ENCODE measurements at regions not wholly inside any gene's neighbourhood (a gene's known extent, or its start where the extent isn't known, plus 50 kb on each side); places are given as distances from the start of the nearest gene placed in this dataset.

DNA sequence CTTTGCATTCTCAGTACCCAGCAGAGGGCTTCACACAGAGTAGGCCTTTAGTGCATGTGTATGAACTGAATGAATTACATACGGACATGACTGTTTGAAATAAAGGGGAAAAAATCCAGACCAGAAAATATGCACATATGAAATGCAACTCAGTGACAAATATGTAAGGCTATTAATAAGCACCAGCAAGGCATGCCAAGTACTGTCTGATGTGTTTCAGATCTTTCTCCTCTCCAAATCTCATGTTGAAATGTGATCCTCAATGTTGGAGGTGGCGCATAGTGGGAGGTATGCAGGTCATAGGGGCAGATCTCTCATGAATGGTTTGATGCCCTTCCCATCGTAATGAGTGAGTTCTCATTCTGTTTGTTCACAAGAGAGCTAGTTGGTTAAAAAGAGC is 87.3 kb upstream of the TOMM7 start:
- no peak for DNase-seq

DNA sequence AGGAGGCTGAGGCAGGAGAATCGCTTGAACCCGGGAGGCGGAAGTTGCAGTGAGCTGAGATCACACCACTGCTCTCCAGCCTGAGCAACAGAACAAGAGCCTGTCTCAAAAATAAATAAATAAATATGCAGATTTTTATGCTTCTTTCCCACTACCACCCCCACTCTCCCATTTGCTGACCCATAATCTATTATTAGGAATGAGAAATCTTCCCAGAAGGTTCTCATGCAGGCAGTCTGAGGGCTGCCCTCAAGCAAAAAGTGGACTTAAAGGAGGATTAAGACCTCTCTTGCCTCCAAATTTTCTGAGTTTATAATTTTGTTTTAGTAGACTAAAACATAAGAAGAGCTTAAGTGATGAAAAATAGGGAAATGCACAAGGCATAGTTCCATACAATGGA is 85.2 kb upstream of the TOMM7 start:
- DNase-seq, result no peak

GRCh38 chr7:22900784-22901183 is 78.1 kb upstream of the TOMM7 start:
- DNase-seq, result no peak

DNA sequence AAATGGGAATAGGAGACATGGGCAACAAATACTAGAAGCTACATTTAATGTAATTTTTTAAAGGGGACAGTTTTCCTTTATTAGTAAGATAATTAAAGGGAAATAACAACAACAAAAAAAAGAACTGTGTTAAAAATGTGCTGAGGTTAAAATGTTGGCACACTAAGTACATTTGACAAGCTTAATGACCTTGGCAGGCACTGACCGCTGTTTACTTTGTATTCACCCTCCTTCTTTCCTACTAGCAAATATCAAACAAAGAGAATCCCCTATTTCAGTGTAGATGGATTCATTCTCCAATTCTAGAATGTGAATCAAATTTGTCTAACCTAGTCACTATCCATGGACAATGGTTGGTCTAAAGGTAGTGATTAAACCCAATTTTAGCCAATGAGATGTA is 77.5 kb upstream of the TOMM7 start:
- DNase-seq, result no peak

DNA sequence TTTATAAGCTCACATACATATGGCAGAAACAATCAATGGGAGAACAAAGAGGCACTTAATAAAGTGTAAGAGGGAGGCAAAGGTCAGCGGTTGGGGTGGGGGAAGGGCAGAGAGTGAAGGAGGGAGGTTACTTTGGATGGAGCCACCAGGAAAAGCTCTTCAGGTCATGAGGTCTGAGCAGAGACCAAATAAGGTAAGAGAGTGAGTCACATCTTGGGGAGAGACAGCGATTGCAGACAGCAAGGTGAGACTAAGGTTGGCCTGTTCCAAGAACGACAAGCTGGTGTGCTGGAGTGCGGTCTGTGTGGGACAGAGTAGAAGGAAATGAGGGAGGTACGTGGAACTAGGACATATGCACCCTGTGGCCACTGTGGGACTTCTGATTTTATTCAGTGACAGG is 74.3 kb upstream of the TOMM7 start:
- no peak for DNase-seq

- DNase-seq, result no peak
Measured at GRCh38 chr7:22895828-22896165, 73.1 kb upstream of the TOMM7 start.

- DNase-seq, result no peak
Measured at GRCh38 chr7:22895140-22895827, 72.6 kb upstream of the TOMM7 start.

GRCh38 chr7:22894546-22894945 is 71.9 kb upstream of the TOMM7 start:
- no peak for DNase-seq

GRCh38 chr7:22890773-22891172 is 68.1 kb upstream of the TOMM7 start:
- DNase-seq, result no peak

DNA sequence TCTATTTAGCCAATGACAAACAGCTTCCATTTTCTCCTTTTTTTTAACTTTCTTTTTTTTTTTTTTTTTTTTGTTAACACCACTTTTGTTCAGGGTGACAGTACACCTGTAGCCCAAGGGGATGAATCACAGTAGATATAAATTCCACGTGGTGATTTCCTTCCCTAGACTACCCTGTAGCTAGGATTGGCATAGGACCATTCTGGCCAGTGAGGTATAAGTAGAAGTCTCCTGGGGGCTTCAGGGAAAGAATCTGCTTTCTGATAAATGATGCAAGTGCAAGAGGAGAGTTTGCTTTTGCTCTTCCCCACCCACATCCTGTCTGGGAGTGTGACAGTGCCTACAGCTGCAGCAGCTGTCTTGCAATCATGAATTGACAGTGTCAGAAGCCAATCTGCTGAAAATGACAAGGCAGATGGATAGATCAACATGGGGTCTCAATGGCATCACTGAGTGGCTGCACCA is 63.2 kb upstream of the TOMM7 start:
- DNase-seq, result peak in 3 of 6 experiments; percentile 27 to 37 (median 32)

DNA sequence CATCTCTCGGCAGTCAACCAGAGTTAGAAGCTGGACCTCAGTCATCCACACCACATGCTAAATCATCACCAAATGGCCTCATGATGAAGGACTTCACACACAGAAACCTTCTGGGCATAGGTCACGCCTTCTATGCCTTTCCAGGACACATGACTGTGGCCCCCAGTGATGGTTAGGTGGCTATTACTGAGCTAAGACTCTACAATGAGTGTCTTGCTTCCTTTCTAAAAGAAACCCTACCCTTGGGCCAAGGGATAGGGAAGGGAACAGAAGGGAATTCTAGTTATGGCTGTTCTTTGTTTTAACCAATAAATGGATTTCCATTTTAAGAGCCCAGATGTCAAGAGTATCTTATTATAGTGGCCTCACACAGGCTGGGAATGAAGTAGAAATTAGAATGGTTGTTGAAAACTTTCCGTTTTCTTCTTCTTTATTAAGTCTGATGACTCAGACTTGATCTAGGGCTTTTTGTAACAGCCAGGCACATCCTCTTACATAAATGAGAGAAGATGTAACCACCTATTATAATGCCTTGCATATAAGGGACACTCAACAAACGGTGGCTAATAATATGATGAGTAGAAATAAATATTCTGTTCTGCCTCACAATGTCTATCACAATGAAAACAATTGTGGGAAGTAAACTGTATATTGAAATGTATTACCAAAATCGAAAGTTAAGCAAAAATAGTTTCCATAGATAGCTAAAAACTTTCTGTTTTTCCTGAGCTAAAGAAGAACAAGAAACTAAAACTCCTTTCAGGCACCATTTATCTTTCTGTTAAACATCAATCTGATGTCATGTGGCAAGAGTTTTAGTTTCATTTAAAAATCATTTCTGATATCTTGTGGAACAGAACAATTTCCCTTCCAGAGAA is 62.5 kb upstream of the TOMM7 start:
- no peak for DNase-seq

DNA sequence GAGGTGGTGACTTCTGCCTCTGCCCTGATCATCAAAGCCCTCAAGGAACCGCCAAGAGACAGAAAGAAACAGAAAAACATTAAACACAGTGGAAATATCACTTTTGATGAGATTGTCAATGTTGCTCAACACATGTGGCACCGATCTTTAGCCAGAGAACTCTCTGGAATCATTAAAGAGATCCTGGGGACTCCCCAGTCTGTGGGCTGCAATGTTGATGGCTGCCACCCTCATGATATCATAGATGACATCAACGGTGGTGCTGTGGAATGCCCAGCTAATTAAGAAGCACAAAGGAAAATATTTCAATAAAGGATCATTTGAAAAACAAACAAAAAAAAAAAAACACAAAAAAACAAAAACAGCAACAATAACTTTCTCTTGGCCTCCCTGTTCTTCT is 59.5 kb upstream of the TOMM7 start:
- DNase-seq, result no peak

DNA sequence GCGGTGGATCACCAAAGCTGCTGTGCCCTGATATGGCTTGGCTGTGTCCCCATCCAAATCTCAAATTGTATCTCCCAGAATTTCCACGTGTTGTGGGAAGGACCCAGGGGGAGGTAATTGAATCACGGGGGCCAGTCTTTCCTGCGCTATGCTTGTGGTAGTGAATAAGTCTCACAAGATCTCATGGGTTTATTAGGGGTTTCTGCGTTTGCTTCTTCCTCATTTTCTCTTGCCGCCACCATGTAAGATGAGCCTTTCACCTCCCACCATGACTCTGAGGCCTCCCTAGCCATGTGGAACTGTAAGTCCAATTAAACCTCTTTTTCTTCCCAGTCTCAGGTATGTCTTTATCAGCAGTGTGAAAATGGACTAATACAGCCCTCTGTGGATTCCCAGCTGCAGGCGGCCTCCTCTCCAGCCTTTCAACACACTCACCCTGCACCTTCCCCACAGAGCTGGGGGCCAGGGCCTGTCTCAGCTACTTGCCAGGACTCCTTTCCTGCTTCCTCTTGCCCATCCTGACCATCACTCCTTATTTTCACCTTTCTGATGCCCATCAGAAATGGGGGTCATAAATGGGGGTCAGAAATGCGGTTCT is 57.2 kb upstream of the TOMM7 start:
- no peak for DNase-seq

DNA sequence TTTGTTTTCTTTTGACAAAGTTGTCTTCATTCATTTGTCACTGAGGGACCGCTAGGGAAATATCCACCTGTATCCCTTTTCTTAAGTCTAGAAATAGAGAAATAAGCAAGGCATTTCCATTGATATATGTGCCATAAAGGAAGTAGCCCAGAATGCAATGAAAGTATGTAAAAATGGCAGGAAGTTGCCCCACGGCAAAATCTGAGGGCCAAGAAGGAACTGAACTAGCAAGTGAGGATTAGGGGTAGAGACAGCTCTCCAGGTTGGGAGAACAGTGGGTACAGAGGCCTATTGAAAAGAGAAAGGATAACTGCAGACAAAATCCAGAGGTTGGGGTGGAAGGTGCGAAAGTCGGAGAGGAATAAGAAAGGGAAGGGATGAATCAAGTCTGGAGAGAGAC is 56.6 kb upstream of the TOMM7 start:
- DNase-seq, result no peak

DNA sequence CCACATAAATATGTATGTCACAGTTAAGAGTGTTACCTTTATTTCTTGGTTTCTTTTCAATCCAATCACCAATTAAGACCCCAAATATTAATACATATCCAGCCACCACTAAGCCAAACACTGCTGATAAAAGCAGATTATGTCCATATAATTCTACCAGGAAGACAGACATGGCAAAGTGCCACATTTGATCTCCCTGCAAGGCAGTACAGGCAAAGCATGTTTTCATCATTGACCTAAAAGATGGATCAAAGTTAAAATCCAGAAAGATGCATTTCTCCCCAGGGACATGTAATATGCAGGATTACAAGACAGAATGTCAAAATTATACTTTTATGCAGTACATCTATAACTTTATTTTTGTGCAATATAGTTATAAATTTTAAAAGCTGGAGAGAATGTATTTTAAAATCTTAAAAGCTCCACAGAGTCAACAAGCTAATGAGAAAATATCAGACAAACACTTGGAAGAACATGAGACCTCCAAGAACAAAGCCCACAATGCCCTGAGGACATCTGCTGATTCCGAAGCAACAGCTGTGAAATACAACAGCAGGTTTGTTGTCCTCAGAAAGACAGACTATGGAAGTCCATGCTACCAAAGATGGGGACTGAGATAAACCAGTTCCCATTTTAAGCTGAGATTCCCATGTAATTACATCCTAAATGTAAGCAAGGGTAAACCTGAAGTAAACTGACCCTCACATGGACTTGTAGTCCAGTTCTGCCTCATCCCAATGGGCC is 54.5 kb upstream of the TOMM7 start:
- DNase-seq, result no peak

- DNase-seq, result no peak
Measured at GRCh38 chr7:22875470-22875869, 52.8 kb upstream of the TOMM7 start.

GRCh38 chr7:22874904-22875303 is 52.3 kb upstream of the TOMM7 start:
- DNase-seq, result no peak
